ENCODE measurements at regions not wholly inside any gene's neighbourhood (a gene's known extent, or its start where the extent isn't known, plus 50 kb on each side); places are given as distances from the start of the nearest gene placed in this dataset.

GRCh38 chrY:12981074-12981473 lies 76.4 kb downstream of the DDX3Y start:
- DNase-seq (ENCODE audit: low spot score): no peak

- no peak for DNase-seq (ENCODE audit: low spot score)
These were observed 77.7 kb downstream of the DDX3Y start for GRCh38 chrY:12982249-12982829.

GRCh38 chrY:12984637-12985344 lies 80.1 kb downstream of the DDX3Y start:
- no peak for DNase-seq (ENCODE audit: low spot score)

- DNase-seq (ENCODE audit: low spot score): no peak
These were observed 112.8 kb downstream of the DDX3Y start for GRCh38 chrY:13017493-13017892.

DNA sequence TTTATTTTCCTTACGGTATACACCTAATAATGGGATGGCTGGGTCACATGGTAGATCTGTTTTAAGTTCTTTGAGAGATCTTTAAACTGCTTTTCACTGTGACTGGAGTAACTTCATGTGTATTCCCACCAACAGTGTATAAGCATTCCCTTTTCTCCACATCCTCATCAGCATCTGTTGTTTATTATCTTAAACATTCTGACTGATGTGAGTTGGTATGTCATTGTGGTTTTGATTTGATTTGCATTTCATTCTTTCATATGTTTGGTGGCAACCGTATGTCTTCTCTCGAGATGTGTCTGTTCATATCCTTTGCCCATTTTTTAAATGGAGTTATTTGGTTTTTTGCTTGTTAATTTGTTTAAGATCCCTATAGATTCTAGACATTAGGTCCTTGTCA lies 114.8 kb downstream of the DDX3Y start:
- no peak for DNase-seq (ENCODE audit: low spot score)

DNA sequence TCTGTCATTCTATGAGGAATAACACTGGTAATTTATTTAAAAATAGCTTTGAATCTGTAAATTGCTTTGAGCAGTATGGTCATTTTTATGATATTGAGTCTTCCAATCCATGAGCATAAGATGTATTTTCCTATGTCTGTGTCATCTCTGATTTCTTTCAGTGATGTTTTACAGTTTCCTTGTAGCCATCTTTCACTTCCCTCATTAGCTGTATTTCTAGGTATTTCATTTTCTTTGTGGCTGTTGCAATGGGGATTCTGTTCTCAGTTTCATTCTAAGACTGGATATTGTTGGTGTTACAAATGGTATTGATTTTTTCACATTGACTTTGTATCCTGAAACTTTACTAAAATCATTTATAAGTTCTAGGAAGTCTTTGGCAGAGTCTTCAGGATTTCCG lies 116.2 kb downstream of the DDX3Y start:
- no peak for DNase-seq (ENCODE audit: low spot score)

- DNase-seq (ENCODE audit: low spot score): no peak
These were observed 118.9 kb downstream of the DDX3Y start for GRCh38 chrY:13023607-13024006.

GRCh38 chrY:13024447-13024846 lies 119.8 kb downstream of the DDX3Y start:
- DNase-seq (ENCODE audit: low spot score): no peak

- DNase-seq (ENCODE audit: low spot score): no peak
These were observed 122.2 kb downstream of the DDX3Y start for GRCh38 chrY:13026906-13027305.

GRCh38 chrY:13040232-13040631 lies 135.6 kb downstream of the DDX3Y start:
- DNase-seq (ENCODE audit: low spot score): no peak

- no peak for DNase-seq (ENCODE audit: low spot score)
These were observed 148.8 kb downstream of the DDX3Y start for GRCh38 chrY:13053501-13053900.

DNA sequence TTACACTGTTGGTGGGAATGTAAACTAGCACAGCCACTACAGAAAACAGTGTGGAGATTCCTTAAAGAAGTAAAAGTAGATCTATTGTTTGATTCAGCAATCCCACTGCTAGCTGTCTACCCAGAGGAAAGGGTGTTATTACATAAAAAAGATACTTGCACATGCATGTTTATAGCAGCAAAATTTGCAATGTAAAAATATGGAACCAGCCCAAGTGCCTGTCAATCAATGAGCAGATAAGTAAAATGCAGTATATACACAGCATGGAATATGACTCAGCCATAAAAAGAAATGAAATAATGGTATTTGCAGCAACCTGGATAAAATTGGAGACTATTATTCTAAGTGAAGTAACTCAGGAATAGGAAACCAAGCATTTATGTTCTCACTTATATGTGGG lies 161.7 kb downstream of the DDX3Y start:
- no peak for DNase-seq (ENCODE audit: low spot score)

- no peak for DNase-seq (ENCODE audit: low spot score)
These were observed 164.0 kb downstream of the DDX3Y start for GRCh38 chrY:13068696-13069095.

DNA sequence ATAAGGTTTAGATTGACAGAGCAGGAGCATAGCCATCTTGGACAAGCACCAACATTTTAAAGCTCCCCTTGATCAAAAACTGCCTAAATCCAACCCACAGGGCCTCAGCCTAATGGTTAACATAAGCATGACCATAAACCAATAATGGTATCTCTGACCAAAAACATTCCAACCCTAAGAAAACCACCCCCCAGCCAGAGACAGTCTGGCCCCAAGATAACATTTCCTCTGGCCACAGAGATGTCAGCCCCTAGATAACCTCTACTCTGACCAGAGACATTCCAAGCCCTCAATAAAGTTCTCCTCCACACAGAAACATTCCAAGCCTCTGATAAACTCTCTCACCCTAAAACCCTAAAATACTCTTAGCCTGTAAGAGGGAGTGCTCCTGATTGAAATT lies 164.4 kb downstream of the DDX3Y start:
- DNase-seq (ENCODE audit: low spot score): no peak

GRCh38 chrY:13082748-13083147 lies 178.1 kb downstream of the DDX3Y start:
- DNase-seq (ENCODE audit: low spot score): no peak

DNA sequence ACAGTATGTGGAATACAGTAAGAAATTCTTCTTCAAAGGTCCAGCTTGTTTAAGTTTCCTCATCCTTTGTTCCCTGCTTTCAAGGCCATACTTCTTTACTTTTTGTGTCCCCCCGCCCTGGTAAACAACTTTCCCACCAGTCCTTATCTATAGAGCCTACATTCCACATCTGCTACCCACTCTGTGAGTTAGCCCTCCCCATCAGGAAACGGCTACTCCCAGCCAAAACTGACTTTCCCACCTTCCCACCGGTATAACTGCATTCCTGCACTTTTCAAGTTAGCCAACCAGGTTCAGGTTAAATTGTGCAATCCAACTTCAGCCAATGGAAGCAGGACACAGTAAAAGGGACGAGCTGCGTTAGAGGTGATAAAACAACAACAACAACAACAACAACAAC lies 186.9 kb downstream of the DDX3Y start:
- DNase-seq (ENCODE audit: low spot score): no peak

DNA sequence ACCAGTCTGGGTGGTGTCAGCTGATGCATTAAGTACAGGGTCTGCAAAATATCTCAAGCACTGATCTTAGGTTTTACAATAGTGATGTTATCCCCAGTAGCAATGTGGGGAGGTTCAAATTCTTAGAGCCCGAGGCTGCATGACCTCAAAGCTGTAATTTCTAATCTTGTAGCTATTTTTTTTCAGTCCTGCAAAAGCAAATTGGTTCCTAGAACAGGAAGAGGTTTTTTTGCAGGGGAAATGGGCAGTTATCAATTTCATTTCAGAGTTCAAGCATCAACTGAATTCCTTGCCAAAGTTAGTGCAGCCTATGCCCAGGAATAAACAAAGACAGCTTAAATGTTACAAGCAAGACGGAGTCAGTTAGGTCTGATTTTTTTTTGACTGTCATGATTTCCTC lies 188.3 kb downstream of the DDX3Y start:
- no peak for DNase-seq (ENCODE audit: low spot score)

GRCh38 chrY:13093461-13093860 lies 188.8 kb downstream of the DDX3Y start:
- no peak for DNase-seq (ENCODE audit: low spot score)

DNA sequence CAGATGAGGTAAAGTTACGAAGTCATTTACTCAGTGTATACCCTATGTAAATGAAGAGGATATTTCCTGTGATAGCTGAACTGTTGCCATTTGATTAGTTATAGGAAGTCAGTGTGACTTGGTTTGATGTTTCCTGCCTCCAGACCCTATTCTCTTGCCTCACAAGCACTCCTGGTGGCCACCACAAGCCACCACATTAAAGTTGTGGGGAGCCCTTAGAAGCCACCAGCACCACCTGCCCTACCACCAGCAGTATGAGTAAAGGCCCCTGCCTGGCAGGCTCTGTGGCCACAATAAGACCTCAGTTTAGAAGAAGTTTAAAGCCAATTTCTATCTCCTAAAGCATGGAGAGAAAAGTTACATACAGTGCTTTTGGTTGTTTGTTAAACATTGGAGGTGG lies 189.7 kb downstream of the DDX3Y start:
- no peak for DNase-seq (ENCODE audit: low spot score)

DNA sequence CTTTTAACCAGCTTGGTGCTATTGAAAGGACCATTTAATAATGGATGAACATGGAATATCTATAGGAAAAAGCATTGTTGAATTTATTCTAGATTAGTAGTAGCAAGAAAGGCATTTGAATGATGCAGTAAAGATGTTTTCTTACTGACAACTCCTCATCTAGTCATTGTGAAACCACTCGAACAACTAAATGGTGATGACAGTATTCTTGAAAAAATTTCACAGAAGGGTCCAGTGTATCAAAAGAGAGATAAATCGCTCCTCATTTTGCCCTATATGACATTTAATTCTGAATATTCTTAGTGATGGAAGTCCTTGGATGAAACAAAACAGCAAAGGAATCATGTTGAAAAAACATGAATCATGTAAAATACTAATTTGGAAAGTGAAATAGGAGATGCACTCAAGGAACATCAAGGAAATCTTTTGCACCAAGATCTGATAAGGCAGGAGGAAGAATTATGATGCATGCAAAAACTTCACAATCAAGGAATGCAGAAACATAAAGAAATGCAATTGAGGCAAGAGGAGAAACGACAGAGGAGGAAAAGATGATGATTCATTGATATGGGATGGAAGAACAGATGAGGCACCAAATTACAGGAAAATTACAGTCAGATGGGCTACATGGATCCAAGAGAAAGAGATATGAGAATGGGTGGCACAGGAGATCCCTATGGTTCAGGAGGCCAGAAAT lies 190.4 kb downstream of the DDX3Y start:
- no peak for DNase-seq (ENCODE audit: low spot score)

DNA sequence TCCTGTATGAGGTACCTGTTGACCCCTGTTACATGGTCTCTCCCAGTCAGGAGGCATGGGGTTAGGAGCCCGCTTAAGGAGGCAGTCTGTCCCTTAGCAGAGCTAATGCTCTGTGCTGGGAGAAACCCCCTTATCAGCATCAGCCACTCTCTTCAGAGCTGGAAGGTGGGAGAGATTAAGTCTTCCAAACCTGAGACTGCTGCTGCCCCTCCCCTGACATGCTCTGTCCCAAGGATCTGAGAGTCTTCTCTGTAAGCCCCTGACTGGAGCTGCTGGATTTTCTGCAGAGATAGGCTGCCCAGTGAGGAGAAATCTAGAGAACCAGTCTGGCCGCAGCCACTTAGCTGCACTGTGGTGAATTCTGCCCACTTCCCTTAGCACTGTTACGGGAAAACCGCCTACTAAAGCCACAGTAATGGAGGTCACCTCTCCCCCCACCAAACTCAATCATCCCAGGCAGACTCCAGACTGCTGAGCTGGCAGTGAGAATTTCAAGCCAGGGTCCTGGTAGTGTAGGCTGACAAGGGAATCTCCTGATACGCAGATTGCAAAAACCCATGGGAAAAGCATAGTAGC lies 222.3 kb downstream of the DDX3Y start:
- DNase-seq (ENCODE audit: low spot score): no peak

DNA sequence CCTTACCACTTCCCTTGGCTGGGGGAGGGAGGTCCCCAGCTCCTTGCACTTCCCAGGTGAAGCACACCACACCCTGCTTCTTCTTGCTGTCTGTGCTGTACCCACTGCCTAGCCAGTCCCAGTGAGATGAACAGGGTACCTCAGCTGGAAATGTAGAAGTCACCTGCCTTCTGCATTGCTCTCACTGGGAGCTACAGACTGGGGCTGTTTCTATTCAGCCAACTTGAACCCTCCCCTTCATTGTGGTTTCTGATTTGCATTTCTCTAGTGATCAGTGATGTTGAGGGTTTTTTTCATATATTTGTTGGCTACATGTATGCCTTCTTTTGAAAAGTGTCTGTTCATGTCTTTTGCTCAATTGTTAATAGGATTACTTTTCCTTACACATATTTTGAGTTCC lies 222.8 kb downstream of the DDX3Y start:
- no peak for DNase-seq (ENCODE audit: low spot score)

DNA sequence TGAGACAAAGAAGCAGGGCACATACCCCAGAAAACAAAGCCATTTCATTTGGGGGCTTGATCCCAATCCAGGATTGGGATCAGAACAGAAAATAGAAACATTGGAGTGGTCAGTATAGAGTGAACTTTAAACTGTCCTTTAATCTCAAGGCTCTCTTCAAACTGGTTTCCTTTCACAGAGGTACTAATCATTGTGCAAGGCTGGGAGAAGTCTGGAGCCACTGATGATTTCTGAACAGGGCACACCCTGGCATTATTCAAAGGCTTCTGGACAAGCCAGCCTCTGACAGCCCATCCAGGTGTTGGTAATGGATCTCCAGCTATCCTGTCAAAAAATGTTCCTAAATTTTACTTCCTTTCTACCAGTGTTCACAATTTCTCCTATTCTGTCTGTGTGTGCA lies 244.5 kb downstream of the DDX3Y start:
- no peak for DNase-seq (ENCODE audit: low spot score)
